ENCODE measurements at regions not wholly inside any gene's neighbourhood (a gene's known extent, or its start where the extent isn't known, plus 50 kb on each side); places are given as distances from the start of the nearest gene placed in this dataset.

- no peak for TF ChIP-seq CTCF (IDR thresholded peaks at IDR 0.05; ENCODE audit: low read length)
- TF ChIP-seq EZH2 (IDR thresholded peaks at IDR 0.05; ENCODE audit: borderline replicate concordance, low read length) = no peak
- H3K9ac ChIP-seq (ENCODE audit: low read length) = no peak overlapping the region
These were observed 724.5 kb downstream of the FAM181B start for GRCh38 chr11:82009133-82009532.

GRCh38 chr11:82007521-82007920 lies 726.1 kb downstream of the FAM181B start:
- Histone ChIP-seq H3K9me2 (ENCODE audit: low read depth, low read length) (no peaks in the 10 kb centered on the region; the same call in 1 of the 2 replicates), H3K27me3 (ENCODE audit: insufficient read depth, low read length) (no peaks in the 10 kb centered on the region), H3K9ac (ENCODE audit: low read length) (no peak overlapping the region), H2AFZ (ENCODE audit: low read length) (no peak overlapping the region), H4K20me1 (ENCODE audit: insufficient read depth, low read length) (no peaks in the 10 kb centered on the region), H3K4me3 (ENCODE audit: low read depth, low read length, poor library complexity, severe bottlenecking) (no peak overlapping the region), H3K27ac (ENCODE audit: low read depth, low read length, poor library complexity, severe bottlenecking) (no peak overlapping the region), H3K79me2 (ENCODE audit: insufficient read depth, low read length) (no peaks in the 10 kb centered on the region), H3K4me1 (ENCODE audit: insufficient read depth, low read length, severe bottlenecking) (no peaks in the 10 kb centered on the region), H3K36me3 (ENCODE audit: insufficient read depth, low read length) (no peaks in the 10 kb centered on the region), H3F3A (ENCODE audit: insufficient read depth, low read length) (no peaks in the 10 kb centered on the region), H3K4me2 (ENCODE audit: low read length) (no peak overlapping the region), H3K9me3 (ENCODE audit: low read length) (no peaks in the 10 kb centered on the region)
- TF ChIP-seq EZH2 (IDR thresholded peaks at IDR 0.05; ENCODE audit: borderline replicate concordance, low read length) (no peak), CTCF (IDR thresholded peaks at IDR 0.05; ENCODE audit: low read length) (no peak)

More at GRCh38 chr11:82009133-82009532, 724.5 kb downstream of the FAM181B start:
- no peaks in the 10 kb centered on the region for H3K36me3 ChIP-seq (ENCODE audit: insufficient read depth, low read length)
- H3K27ac ChIP-seq (ENCODE audit: low read depth, low read length, poor library complexity, severe bottlenecking) = no peak overlapping the region
- H3K27me3 ChIP-seq (ENCODE audit: insufficient read depth, low read length) = no peaks in the 10 kb centered on the region
- H3F3A ChIP-seq (ENCODE audit: insufficient read depth, low read length) = no peaks in the 10 kb centered on the region
- no peak overlapping the region for H2AFZ ChIP-seq (ENCODE audit: low read length)
- no peaks in the 10 kb centered on the region for H4K20me1 ChIP-seq (ENCODE audit: insufficient read depth, low read length)
- H3K4me2 ChIP-seq (ENCODE audit: low read length) = no peak overlapping the region
- H3K9me3 ChIP-seq (ENCODE audit: low read length) = no peaks in the 10 kb centered on the region
- no peak overlapping the region for H3K4me3 ChIP-seq (ENCODE audit: low read depth, low read length, poor library complexity, severe bottlenecking)
- no peaks in the 10 kb centered on the region for H3K4me1 ChIP-seq (ENCODE audit: insufficient read depth, low read length, severe bottlenecking)
- no peaks in the 10 kb centered on the region for H3K79me2 ChIP-seq (ENCODE audit: insufficient read depth, low read length)
- H3K9me2 ChIP-seq (ENCODE audit: low read depth, low read length) = no peaks in the 10 kb centered on the region; the same call in 1 of the 2 replicates

- Histone ChIP-seq H3K27ac (ENCODE audit: low read depth, low read length, poor library complexity, severe bottlenecking) (no peak overlapping the region), H3K9ac (ENCODE audit: low read length) (no peak overlapping the region), H3K9me3 (ENCODE audit: low read length) (no peaks in the 10 kb centered on the region), H2AFZ (ENCODE audit: low read length) (no peak overlapping the region), H3K4me1 (ENCODE audit: insufficient read depth, low read length, severe bottlenecking) (no peaks in the 10 kb centered on the region), H3K9me2 (ENCODE audit: low read depth, low read length) (no peaks in the 10 kb centered on the region; the same call in 1 of the 2 replicates), H3K79me2 (ENCODE audit: insufficient read depth, low read length) (no peaks in the 10 kb centered on the region), H3K36me3 (ENCODE audit: insufficient read depth, low read length) (no peaks in the 10 kb centered on the region), H4K20me1 (ENCODE audit: insufficient read depth, low read length) (no peaks in the 10 kb centered on the region), H3F3A (ENCODE audit: insufficient read depth, low read length) (no peaks in the 10 kb centered on the region), H3K4me3 (ENCODE audit: low read depth, low read length, poor library complexity, severe bottlenecking) (no peak overlapping the region), H3K4me2 (ENCODE audit: low read length) (no peak overlapping the region), H3K27me3 (ENCODE audit: insufficient read depth, low read length) (no peaks in the 10 kb centered on the region)
- TF ChIP-seq CTCF (IDR thresholded peaks at IDR 0.05; ENCODE audit: low read length) = no peak
- no peak for TF ChIP-seq EZH2 (IDR thresholded peaks at IDR 0.05; ENCODE audit: borderline replicate concordance, low read length)
These were observed 729.0 kb downstream of the FAM181B start for GRCh38 chr11:82004537-82005213.

Data from OCI-LY1 (cell line).